Activated CD8-positive, alpha-beta memory T cell treated with anti-CD3 and anti-CD28 coated beads for 1 hour (primary cell): ENCODE measurements at regions not wholly inside any gene's neighbourhood (a gene's known extent, or its start where the extent isn't known, plus 50 kb on each side); places are given as distances from the start of the nearest gene placed in this dataset.
"Not testable (repeated sequence)": the region's sequence is repeated elsewhere in the genome, so short reads cannot be mapped to it uniquely, and the experiment has no call there.

Source experiments
- DNase-seq, 2 donors: peaks; one replicate each; pipeline ENCODE4 v3.0.0-alpha.2; 2020; ENCODE audit warnings: low read depth in 1 of 2; ENCODE audit errors: extremely low read depth in 1 of 2

DNA sequence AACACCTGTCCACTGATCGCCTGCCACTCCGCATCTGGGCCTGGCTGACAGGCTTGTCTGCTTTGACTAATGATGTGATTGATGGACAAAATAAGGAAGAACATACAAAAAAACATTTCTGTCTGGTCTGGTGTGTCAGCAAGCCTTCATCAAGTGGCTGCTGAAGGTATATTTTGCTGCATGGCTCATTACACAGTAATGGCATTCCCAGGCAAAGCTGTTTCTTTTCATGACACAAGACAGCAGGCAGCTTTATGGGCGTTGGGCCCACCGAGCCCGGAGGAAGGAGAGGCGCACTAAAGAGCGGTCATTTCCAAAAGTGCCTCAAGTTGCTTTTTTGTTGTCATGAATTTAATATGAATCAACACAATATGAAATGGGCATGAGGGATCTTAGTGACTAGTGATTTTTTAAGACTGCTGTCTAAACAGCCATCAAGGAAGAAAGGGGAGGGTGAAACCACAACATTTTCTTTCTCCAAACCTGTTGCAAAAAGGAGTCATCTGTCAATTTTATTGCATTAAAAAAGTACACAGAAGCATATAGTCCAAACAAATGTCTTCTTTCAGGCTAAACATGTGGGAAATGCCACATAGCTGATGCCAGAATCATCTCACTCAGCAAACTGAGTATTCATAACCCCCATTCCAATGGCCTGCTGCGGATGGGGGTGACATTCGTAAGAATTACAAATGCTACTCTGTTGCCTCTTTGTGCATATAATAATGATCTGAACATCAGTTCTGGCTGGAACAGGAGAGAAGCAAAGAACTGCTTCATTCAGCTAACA, 476.6 kb downstream of the ZNF536 start:
- no peak for DNase-seq

DNA sequence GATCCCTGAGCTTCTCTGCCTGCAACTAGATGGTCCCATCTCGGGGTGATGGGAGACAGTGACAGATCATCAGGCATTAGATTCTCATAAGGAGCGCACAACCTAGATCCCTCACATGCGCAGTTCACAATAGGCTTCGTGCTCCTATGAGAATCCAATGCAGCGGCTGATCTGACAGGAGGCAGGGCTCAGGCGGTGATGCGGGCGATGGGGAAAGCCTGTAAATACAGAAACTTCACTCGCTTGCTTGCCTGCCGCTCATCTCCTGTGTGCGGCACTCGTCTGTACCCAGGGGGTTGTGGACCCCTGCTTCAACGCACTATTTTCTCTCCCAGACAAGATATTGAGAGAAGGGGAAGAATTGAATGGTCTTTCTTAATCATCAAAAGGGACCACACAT, 473.9 kb downstream of the ZNF536 start:
- DNase-seq, result no peak

DNA sequence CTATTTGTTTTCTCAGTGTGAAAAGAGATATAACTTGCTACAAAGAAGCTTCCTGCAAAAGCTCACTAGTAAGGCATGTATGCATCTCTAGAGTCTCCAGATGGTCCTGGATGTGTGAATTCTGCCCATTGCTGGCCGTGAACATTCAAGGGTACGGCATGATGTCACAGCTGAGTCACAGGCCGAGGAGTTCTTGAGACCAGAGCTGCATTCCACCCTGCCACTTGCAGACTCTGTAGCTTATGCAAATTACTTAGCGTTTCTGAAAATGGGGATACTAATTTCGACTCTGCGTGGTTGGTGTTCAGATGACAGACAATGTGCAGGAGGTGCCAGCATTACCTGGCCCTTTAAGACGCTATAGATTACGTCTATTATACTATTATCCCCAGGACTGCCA, 470.7 kb downstream of the ZNF536 start:
- DNase-seq, result no peak

DNA sequence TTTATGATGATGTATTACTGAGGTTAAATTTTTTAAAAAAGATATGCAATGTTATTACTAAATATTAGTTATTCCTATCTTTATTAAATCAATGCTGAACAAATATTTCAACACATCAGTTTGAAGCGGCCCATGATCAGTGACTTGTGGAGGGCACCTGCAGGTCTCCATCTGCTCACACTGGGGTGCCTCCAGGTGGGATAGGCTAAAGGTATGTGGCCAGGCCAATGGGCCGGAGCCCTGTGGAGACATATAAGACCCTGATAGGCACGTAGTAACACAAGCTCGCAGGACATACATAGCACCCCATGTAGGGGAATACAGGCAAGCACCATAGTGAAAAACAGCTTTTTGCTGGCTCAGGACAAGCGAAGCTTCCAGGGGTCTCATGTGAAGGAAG, 469.8 kb downstream of the ZNF536 start:
- DNase-seq, result no peak

DNA sequence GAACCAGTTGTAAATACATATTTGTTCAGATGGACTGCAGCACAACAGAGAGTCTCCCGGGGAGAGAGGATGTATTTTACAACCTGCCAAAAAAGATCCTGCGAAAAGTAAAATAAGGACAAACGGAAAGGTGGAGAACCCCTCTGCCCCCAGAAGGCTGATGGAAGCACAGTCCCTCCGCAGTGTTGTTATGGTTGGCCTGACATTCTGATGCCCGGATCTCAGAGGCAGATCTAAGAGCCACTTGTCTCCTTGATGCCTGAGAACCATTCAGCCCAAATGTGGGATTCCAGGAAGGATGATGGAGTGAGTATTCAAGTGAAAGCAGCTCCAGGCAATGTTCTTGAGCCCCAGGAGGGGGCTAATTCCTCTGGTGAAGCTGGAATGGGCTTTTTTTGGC, 458.7 kb downstream of the ZNF536 start:
- DNase-seq, result no peak

DNA sequence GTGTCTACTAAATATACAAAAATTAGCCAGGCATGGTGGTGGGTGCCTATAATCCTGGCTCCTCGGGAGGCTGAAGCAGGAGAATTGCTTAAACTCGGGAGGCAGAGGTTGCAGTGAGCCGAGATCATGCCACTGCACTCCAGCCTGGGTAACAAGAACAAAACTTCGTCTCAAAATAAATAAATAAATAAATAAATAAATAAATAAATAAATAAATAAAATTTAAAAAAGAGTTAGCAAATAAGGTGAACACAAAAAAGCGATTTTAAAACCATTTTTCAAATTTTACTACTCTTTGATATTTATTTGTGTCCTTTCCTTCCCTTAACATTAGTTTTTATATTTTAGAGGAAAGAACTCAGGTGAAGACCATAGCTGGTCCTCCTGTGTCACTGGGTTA, 453.3 kb downstream of the ZNF536 start:
- DNase-seq, result not testable (repeated sequence)

DNA sequence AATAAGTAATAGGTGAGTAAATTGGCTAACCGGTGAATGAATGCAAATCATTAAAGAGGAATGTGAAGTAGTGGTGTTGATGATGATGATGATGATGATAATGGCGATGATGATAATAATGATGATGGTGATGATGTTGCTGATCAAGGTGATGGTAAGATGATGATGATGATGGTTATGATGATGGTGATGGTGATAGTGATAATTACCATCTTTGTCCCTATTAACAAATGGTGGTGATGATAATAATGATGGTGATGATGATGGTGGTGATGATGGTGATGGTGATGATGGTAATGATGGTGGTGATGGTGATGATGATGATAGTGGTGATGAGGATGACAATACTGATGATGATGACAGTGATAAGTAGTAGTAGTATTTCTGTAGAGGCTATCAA, 452.6 kb downstream of the ZNF536 start:
- no peak for DNase-seq

DNA sequence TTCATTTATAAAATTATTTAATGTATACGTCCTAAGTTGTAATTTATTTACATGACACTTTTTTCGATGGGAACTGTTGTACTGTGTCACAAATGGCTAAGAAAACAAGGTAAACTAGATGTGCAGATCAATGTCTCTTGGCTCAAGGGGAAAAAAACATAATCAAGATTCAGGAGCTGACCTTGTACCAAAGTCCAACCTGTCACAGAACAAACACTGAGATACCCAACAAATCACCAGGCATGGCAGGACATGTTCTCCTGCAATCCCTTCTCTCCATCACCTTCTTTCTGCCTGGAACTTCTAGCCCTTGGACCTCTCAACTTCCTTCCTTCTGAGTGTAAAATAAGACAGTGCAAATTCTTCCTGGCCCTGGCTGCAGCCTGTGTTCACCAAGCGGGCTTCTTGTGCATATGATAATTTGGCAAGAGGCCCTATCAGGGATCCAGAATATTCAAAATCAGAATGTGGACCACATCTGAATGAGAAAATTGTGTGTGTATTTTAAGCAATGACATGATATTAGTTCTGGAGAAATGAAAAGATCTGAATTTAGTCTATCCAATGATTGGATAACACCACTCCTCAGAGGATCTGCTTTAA, 445.9 kb downstream of the ZNF536 start:
- DNase-seq, result no peak

DNA sequence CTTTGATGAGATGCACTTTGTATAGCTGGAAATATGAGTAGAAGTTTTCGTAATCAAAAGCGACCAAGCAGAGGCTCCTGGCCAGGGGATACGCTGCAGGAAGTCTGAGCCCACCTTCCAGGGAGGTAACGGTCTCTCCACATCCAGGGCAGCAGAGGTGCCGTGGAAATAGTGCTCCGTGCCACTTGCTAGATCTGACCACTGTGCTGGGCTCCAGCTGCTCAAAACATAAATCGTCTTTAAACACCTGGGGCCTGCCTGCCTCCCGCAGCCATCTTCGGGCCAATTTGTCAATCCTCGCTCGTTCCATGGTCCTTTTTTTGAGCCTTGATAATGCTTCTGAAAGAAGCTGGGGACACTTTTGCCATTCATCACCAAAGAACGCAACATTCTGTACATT, 445.0 kb downstream of the ZNF536 start:
- DNase-seq, result no peak

DNA sequence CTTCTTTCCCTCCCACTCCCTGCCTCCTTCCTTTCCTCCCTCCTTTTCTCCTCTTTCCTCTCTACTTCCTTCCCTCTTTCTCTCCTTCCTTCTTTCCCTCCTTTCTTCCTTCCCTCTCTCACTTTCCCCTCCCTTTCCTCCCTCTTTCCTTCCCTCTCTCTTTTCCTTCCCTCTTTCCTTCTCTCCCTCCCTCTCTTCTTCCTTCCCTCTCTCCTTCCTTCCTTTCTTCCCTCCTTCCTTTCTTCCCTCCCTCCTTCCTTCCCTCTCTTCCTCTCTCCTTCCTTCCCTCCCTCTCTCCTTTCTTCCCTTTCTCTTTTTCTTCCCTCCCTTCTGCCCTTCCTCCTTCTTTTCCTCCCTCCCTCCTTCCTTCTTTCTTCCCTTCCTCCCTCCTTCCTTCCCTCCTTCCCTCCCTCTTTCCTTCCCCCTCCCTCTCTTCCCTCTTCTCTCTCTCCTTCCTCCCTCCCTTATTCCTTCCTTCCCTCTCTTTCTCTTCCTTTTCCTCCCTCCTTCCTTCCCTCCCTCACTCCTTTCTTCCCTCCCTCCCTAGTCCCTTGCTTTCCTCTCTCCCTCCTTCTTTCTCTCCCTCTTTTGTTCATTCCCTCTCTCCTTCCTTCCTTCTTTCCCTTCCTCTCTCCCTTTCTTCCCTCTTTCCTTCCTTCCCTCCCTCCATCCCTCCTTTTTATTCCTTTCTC, 443.9 kb downstream of the ZNF536 start:
- DNase-seq, result no peak

DNA sequence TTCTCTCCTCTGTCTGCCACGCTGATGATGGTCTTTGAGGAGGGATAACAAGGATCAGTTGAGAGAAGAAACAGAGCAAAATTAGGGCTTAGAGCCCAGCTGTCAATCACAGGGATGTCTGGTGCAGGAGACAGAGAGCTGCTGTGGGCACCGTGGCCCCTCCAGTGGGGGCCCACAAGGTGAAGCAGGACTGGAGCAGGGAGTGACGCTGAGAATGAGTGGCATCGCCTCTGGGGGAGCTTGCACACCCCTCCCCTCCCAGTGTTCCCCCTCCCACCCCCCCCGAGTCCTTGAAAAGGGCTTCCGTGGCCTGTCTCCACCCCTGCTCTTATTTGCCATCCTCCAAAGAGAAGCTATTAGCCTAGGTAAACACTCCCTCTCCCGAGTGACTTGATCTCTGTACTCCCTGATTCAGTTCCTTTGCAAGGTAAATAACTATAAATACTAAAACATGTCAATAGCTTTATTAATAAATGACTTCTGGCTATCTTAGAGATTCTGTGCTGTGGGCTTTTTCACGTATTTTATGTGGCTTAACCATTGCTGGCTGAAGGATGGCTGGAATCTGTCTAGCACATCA, 440.0 kb downstream of the ZNF536 start:
- DNase-seq, result no peak

DNA sequence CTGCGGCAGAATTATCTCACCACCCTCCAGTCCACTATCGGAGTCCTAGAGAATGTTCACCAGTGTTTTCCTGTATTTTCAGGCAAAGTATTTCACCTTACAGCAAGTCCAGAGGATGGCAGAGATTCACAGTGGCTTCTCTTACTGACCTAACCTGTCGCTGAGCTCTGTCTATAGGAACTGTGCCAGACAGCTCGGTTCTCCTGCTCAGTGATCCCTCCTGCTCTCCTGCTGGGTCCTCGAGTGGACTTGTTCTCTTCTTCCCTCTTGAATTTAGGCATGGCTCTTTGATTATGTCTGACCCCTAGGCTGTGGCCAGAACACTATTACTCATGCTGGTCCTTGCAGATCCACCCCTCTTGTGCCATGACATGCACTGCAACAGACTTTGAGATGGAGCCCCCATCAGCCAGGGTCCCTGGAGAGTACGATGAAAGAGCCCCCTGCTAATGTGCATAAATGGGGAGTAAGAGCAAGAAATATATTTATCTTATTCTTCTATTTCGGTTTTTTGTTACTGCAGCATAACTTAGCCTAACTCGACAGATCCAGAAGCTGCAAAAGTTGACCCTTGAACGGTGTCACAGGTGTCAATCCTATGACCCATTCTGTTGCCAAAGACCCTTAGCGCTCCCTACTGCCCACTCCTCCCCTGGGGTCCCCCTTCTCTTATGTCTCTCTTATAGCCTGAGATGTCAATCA, 439.4 kb downstream of the ZNF536 start:
- DNase-seq, result no peak

DNA sequence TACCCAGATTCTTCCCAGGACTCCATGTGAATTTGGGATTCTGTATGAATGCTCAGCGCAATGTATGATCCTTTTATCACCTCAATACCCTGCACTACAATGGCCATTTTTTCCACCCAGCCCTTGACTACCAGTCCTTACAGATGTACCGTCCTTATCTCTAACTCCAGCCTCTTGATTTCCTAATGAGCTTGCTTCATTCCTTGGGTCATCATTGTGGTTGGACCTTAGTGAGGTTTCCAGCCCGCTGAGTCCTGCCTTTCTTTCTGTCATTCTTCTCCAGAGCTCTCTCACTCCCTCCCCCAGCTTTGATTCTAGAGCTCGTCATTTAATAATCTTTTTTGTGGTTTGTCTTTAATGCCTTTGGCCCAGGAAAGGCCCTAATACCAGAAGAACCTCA, 438.5 kb downstream of the ZNF536 start:
- DNase-seq, result no peak

DNA sequence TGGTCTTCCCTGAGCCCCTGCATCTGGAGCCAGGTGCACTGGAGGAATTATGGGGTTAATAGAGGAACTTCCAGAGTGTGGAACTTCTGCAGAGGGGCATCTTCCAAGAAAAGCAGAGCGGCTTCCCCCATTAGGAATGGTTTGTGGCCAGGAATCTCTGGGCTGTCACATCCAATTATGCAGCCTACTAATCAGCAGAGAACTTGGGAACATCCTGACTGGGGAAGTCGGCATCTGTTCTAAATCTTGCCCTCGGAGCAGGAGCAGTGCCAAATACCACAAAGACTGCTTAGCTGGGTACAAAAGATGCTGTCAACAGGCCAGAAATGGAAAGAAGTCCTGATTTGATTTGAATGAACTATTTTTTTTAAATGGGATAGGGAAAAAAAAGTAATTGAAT, 435.1 kb downstream of the ZNF536 start:
- DNase-seq, result no peak

DNA sequence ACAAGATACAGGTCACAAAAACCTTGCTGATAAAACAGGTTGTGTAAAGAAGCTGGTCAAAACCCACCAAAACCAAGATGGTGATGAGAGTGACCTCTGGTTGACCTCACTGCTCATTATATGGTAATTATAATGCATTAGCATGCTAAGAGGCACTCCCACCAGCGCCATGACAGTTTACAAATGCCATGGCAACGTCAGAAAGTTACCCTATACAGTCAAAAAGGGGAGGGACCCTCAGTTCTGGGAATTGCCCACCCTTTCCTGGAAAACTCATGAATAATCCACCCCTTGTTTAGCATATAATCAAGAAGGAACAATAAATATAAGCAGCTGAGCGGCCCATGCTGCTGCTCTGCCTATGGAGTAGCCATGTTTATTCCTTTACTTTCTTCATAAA, 434.1 kb downstream of the ZNF536 start:
- DNase-seq, result no peak

DNA sequence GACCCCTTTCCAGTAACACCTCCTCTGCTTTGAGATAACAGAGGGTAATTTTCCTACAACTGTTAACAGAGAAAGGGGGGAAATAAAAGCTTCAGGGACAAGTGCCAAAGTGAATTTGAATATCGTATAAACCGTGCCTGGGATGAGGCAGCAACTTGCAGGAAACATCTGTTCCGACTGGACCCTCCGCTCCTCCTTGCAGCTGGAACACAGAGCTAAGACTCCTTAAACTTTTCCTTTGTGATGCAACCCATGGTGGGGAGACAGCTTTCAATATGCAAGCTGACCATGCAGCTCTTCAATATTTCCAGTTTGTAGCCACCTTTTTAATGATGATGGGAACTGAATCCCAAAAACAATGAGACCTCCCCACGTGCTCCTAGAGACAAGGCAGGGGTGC, 432.6 kb downstream of the ZNF536 start:
- no peak for DNase-seq

DNA sequence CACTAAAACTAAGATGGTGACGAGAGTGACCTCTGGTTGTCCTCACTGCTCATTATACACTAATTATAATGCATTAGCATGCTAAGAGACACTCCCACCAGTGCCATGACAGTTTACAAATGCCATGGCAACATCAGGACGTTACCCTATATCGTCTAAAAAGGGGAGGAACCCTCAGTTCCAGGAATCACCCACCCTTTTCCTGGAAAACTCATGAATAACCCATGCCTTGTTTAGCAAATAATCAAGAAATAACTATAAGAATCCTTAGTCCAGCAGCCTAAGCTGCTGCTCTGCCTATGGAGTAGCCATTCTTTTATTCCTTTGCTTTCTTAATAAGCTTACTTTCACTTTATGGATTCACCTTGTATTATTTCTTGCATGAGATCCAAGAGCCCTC, 432.1 kb downstream of the ZNF536 start:
- DNase-seq, result not testable (repeated sequence)

DNA sequence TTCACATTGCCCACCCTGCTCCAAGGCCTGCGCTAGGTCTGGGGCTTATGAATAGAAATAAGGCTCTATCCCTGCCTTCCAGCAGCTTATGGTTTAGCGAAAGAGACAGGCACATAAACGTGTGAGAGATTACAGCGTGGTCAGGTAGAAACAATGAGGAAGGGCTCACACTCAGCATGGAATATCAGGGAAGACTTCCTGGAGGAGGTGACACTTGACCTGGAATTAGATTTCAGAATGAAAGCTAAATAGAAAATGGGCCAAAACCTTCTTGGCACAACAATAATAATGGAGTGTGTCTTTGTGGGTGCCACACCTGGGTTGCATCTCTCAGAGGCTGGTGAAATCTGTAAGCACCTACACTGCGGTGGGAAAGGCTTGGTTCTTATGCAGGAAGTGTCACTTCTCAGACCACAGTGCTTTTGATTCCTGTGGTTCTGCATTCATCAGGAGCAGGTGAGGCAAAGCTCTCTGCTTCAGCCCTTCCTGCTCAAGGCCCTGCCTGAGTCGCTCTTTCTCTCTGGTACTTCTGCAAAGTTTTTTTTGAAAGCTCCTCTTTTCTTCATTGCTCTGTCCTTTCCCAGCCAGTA, 430.3 kb downstream of the ZNF536 start:
- DNase-seq, result no peak

DNA sequence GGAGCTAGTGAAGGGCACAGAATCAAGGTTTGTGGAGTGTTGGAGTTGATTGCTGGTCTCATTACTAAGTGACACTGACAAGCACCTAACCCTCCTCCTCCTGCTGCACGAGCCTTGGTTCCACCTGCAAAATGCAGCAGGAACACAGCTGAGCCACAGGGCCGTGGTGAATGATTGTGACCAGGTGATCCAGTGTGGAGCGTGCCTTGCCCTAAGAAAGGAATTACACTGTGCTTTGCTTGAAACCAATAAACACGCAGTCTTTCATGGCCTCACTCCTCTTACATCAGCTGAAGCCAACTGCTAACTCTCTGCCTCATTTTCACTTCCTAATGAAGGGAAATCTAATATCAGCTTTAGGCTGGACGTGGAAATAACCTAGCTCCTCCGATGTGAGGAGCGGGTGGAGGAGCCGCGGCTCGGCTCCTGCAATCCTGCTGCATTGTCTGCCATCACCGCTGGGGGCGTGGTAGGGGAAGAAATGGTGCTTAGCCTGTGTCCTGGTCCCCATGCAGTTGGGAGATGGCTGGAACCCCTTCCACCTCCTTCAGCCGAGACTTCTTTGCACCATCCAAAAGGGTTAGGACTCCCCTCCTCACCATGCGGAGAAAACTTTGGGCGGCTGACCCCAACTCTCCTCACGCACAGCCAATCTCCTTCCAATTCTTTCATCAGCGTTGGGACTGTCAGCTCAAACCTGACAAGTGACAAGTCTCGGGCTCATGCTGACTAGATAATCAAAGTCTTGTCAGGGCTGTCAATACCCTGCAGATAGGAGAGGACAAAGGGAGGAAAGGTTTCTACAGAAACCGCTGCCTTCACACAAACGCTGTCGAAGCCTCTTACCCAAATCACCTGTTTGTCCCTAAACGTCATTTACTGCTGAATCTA, 427.9 kb downstream of the ZNF536 start:
- no peak for DNase-seq

DNA sequence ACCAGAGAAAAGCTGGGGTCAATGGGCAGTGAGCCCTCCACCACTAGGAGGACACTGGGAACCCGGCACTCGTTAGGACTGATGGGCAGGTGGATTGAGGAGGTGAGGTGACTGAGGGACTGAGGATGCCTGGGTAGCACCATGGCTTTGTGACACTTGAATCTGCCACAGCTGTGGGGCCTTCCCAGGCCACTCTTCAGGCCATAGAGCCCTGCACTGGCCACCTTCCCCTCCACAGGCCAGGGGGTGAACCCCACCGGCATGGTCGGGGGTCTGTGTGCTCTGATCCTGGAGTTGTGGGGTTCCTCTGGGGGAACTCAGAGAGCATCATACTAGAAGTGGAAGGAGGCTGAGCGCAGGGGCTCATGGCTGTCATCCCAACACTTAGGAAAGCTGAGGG, 423.5 kb downstream of the ZNF536 start:
- no peak for DNase-seq
